ENCODE measurements at regions not wholly inside any gene's neighbourhood (a gene's known extent, or its start where the extent isn't known, plus 50 kb on each side); places are given as distances from the start of the nearest gene placed in this dataset.
"Not testable (repeated sequence)": the region's sequence is repeated elsewhere in the genome, so short reads cannot be mapped to it uniquely, and the experiment has no call there.

- FAIRE-seq = no peak
Observed at GRCh38 chr7:132029369-132030085, 473.1 kb upstream of the PODXL start.

DNA sequence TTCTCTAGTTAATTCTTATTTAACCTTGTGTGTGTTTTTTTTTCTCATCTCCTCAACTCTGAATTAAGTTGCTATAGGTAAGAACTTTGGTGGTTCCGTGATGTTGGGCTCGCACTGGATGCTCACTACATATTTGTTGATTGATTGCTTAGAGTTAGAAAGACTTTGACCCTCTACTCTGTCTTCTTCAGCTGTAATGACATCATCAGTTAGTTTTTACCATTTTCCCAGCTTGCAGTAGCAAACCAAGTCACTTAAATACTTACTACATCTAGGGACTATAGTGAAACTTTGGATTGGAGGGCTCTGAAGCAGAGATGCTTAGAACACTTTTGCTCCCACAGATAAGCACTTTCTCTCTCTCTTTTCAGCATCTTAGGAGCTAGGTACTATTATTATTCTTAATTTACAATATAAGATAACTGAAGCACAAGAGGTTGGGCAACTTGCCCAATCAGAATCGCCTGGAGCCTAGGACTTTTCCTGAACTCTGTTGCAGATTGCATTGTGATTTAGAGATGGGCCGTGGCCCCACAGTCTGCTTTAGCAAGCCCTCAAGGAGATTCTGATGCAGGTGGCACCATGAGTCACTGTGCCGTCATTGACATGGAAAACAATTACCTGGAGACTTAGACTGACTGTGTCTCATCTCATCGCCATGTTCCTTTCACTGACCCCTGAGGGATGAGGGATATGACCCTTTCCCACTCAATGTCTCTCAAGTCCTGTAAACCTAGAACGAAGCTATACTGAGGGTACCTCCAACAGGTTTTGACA, 471.9 kb upstream of the PODXL start:
- no peak for FAIRE-seq

DNA sequence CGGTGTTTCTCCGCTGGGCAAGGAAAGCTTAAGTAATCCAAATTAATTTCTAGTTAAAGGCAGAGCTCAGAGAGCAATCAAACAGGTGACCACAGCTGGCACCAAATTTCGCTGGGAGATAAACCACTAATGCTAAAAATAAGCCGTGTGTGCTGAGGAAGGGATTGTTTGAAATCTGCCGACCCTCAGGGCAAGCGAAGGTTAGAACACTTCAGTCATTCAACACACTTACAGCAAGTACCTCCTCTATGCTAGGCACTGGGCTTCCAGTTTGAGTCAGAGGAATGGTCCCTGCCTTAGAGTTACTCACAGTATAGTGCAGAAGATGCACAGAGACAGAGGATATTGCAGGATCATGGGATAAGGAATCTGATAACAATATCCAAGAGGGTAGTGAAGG, 467.9 kb upstream of the PODXL start:
- FAIRE-seq = no peak

DNA sequence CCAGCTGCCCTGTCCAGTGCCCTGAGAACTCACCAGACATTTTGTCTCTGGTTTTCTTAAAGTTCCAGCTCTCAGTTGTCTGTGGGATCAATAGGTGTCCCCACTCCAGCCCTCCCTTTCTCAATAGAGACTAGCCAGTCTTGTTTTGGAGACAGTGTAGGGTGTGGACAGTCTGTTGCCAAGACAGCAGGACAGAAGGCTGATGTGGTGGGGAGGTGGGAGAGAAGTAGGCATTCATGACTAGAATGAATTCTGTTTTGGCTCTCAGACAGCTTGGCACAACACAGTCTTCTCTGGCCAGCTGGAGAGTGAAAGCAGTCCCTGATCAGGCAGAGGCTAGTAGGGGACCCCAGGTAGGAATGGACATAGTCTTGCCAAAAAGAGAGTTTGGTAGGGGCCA, 467.0 kb upstream of the PODXL start:
- no peak for FAIRE-seq

GRCh38 chr7:132022188-132022587, 465.8 kb upstream of the PODXL start:
- no peak for FAIRE-seq

DNA sequence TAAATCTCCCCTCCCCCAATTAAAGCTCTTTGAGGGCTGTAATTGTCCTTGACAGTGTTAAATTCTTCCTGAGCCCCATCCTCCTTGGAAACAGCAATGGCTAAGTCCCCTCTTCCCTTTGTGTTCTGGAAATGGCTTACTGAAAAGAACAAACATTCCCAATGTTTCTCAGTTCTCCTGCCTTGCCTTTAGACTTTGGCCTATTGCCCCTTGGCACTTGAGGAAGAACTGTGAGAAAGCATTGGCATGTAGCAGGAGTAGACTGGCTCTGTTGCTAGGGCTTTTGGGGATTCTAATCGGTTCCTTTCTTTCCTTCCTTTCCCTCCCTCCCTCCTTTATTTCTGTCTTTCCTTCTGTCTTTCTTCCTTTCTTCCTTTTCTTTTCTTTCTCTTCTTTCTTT, 463.3 kb upstream of the PODXL start:
- FAIRE-seq = no peak

DNA sequence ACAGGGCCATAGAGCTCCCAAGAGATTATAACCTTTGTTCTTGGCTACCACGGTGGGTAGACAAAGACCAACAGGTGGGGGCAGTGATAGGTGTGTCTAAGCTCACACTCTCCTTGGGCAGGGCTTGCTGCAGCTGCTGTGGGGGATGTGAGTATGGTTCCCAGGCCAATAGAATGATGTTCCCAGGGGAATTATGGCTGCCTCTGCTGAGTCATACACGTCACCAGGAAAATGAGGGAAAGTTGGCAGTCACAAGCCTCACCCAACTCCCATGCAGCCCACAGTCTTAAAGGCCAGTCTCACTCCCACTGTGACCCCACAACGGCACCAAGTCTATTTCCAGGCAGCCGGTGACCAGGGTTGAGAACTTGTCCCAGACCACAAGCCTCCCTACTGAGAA, 453.4 kb upstream of the PODXL start:
- FAIRE-seq = no peak

GRCh38 chr7:132004529-132004928, 448.1 kb upstream of the PODXL start:
- FAIRE-seq = no peak

GRCh38 chr7:132002343-132002968, 446.0 kb upstream of the PODXL start:
- no peak for FAIRE-seq

DNA sequence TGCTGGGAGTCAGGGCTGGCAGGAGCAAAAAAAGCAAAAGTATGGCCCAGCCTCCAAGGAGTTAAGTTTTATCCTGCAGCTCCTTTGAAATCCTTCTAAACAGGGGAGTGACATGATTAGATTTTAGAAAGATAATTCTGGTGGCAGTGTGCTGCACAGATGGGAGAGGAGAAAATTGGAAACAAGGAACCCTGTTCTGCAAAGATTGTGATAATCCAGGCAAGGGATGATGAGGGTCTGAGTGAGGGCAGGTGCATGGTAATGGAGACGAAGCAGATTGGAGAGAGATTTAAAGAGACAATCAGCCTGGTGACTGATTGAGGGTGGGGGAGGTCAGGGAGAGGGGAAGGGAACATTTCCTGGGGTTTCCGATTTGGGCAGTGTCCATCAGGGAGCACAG, 444.7 kb upstream of the PODXL start:
- FAIRE-seq = no peak

- FAIRE-seq = no peak
Observed at GRCh38 chr7:131999193-131999592, 442.8 kb upstream of the PODXL start.

GRCh38 chr7:131995324-131995723, 438.9 kb upstream of the PODXL start:
- no peak for FAIRE-seq

GRCh38 chr7:131981069-131981468, 424.6 kb upstream of the PODXL start:
- not testable (repeated sequence) for FAIRE-seq

GRCh38 chr7:131978118-131978517, 421.7 kb upstream of the PODXL start:
- not testable (repeated sequence) for FAIRE-seq

DNA sequence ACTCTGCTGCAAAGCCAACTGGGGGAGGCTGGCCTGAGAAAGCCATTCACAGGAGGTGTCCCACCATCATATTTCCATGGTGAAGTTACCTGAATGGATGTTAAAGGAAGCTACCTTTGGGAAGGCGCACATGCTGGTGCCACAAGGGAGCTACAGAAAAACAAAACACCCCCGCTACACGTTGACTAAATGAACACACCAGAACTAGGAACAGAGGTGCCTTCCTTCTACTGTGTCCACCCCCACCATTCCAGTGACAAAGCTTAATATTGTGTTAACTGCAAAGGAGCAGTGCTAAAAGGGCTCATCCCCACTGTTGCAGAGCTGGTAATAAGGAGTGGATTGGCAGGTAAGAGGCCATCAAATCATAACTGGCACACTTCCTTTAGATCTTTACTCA, 420.0 kb upstream of the PODXL start:
- FAIRE-seq = no peak

- FAIRE-seq = no peak
Observed at GRCh38 chr7:131974671-131975070, 418.2 kb upstream of the PODXL start.

DNA sequence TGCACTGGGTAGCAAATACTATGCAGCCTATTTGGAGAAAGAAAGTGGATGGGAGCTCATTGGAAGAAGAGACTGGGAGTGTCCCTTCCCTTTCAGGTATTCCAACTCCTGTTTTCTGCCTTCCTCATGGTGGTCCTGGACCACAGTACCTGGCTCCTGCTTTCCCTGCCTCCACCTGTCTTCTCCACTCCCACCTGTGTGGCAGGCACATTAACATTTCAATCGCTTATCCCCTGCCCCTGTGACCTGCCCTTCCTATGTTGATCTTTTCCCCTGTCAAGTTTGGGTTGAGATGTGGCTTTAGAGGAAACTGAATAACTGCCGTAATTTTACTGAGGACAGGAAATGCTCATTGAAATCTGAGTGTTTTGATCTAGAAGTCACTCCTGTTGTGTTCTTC, 415.8 kb upstream of the PODXL start:
- FAIRE-seq = no peak

- FAIRE-seq = no peak
Observed at GRCh38 chr7:131970602-131971001, 414.2 kb upstream of the PODXL start.

DNA sequence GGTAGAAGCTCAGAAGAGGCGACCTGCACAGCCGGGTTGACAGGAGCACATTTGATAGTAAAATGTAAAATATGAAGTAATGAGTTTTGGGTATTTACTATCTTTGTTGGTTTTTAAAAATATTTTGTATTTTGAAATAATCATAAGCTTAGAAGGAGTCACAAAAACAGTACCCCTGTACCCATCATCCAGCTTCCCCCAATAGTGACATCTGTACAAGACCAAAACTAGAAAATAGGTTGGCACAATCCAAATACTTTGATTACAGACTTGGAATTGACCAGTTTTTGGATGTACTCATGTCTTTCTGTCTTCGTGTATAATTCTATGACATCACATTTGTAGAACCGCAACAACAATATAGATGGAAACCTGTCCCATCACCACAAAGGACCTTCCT, 413.1 kb upstream of the PODXL start:
- no peak for FAIRE-seq

- no peak for FAIRE-seq
Observed at GRCh38 chr7:131967216-131967730, 410.8 kb upstream of the PODXL start.

DNA sequence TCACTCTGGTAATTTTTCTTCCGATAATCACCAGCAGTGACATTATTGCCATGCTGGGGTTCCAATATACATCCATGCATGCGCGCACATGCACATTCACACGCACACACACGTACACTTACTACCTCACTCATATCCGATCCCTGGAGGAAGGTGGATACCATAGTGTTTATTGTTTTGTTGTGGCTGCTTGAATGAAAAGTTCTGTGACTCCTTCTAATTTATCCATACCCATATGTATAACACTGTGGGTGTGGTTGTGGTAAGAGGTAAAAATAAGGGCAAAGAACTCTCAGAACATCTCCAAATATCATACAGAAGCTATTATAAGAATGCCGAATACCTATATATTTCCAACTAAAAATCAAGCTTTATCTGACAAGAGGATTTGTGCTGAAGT, 407.8 kb upstream of the PODXL start:
- FAIRE-seq = no peak

- FAIRE-seq = no peak
Observed at GRCh38 chr7:131961054-131961680, 404.7 kb upstream of the PODXL start.

DNA sequence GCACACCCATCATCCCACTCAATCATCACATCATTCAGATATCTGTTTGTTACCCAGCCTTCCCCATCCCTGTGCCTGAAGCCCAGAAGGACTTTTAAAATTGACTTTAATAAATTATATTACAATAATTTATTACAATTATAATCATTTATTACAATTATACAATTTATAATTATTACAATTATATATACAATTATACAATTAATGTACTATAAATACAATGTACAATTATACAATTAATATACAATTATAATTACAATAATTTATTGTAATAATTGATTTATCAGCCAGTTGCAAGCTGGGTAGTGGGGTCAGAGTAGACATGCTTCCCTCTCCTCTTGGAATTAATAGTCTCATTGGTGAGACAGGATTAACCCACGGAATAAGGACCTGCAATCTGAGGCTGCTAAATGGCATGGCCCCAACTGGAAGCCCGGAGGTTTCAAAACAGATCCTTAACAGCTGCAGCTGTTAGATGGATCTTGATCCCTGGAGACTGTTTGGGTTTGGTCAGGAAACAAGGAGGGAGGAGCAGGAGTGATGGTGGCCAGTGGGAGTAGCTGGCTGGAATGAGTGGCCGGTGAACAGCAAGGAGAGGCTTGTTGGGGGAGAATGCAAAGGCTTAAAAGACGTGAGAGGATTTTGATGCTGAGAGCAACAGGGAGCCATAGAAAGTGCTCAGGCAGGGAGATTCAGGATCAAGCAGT, 402.8 kb upstream of the PODXL start:
- FAIRE-seq = peak; percentile 80
